ENCODE measurements at regions not wholly inside any gene's neighbourhood (a gene's known extent, or its start where the extent isn't known, plus 50 kb on each side); places are given as distances from the start of the nearest gene placed in this dataset.

DNA sequence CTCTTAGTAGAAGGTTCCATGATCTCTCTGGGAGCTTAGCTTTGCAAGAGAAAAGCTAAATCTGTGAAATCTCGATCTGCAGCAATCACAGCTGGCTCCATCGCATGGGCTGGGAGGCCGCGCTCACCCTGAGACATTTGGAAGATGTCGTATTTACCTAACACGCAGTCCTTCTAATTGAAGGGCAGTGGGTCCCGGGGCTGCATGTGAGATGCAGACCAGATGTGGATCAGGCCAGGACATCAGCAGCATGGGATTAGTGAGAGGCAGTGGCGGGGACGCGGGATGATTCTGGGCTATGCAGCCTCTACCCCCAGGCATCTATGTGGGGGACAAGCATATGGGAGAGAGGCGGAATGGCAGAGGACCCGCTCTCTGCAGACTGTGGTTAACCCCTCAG lies 312.4 kb upstream of the RTL1 start:
- no peak for DNase-seq (ENCODE audit: low read depth)

DNA sequence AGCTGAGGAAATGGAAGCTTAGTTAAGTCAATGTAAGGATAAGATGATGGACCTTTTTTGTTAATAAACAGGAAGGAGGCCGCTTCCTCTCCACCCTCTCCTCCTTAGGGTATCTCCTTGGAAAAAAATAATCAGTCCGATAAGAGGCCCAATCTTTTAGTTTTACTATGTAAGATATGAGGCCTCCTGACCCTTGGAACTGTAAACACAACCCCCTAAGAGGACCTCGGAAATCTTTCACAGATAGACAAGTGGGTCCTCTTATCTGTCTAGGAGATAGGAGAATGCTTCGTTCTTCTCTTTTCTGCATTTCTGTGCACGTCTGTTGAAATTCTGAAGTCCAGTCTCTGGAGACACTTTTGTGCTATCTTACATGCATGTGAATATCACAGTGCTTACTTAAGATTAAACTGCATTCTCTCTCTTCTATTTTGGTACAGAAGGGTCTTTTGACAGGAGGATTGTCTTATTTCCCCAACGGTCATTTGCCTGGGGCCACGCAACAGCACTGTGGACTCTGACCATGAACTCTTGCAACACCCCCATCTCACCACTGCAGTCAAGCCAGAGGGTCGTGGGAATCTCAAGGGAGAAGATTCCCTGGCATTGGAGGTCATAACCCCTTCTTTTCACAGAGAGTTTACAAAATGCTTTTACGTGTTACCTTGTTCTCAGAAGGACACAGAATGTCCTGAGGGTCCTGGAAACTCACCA lies 313.0 kb upstream of the RTL1 start:
- DNase-seq (ENCODE audit: low read depth) = no peak

DNA sequence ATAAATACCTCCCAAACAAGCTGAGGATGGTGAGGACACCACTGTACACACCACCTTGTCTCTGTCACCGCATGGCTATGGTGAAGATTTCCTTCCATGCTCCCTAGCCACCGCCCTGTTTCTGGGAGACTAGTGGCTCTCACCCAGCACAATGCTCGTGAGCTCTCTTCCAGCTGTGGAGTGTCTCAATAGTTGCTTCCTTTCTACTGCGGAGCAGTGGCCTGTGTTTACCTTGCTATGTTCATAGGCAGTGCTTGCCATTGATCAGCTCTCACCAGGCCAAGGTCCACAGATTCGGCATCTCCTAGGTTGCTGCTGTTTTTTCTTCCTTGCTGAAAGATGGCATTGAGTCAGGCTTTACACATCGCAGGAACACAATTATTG lies 313.6 kb upstream of the RTL1 start:
- no peak for DNase-seq (ENCODE audit: low read depth)

DNA sequence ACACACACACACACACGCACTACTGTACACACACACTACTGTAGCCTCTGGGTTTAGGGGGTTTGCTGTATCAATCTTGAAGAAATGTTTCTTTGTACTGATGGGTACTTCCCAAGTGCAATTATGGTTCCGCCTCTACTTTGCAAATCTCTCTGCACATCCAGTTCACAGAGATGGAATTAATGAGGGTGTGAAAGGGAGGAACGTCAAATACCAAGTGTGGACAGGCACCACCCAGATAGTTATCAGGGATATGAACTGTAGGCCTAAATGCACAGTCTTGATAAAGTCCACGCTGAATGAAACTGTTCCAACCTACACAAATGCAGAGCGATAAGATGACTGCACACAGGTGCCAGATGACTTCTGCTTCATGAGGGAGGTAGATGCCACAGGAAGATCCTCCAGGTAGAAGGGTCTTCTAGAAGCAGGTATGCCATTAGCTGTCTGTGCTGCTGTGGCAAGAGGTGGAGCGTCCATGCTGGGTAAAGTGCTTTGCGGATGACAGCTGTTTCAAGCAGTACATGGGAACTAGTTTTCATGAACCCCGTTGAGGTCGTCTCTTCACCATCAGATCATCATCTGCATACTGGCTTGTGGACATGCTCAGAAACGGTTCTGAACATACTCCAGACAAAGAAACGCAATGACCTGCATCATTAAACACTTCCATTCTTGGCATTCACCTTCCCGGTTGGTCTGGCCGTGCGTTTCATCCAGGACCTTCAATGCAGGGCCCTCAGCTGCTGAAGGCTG lies 314.3 kb upstream of the RTL1 start:
- DNase-seq (ENCODE audit: low read depth) = no peak

DNA sequence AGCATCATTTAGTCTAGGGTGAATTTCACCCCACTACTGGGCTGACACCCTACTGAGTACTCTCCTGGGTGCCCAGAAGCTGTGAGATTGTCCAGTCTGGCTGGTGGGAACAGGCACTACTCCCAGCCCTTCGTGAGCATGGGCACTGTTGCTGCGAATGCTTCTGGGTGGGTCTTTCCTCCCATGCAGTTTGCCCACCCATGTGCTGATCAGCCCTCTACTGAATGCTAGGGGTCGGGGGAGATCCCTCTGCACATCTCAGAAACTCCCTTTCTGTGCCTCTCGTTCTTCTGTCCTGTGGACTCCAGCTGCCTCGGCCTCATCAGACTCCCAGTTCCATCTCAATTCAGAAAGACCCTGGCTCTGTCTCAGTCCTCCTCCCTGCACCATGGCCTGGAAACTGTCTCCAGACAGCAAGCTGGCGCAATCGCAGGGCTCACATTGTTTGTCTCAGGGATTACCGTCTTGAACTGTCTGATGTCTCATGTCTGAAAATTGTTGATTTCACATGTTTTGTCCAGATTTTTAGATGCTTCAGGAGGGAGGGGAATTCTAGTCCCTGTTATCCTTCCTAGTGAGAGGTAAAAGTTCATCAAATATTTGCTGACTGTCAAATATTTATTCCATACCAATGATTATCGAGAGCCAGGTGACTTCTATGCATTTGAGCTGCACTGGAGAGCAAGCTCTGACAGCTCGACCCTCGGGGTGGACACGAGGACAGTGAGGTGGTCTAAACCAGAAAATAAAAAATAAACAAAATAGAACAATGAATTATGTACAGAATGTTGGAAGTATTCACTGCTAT lies 316.6 kb upstream of the RTL1 start:
- DNase-seq (ENCODE audit: low read depth) = no peak

DNA sequence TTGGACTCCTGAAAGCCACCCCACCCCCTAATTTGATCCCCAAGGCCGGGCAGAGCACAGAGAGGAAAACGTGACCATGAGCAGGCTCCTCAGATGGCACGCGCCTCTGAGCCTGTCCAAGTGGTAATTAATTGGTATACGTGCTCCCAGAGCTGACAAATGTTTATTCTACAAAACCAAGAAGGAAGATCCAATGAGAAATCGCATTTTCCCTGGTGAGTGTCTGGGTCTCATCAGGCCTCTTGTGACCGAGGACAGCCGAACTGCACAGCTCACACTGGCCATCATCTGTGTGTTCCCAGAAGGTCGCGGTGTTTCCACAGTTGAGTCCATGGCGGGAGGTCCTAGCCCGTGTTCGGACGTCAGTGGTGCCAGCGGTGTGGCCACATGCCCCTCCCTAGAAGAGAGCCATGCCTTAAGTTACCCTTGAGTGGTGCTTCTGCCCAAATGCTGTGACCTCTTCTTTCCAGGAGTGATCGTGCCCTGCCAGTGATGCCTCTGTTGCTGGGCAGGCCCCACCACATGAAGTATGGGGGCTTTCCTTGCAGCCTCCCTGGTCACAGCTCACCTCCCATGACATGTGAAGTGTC lies 317.5 kb upstream of the RTL1 start:
- DNase-seq (ENCODE audit: low read depth) = no peak

DNA sequence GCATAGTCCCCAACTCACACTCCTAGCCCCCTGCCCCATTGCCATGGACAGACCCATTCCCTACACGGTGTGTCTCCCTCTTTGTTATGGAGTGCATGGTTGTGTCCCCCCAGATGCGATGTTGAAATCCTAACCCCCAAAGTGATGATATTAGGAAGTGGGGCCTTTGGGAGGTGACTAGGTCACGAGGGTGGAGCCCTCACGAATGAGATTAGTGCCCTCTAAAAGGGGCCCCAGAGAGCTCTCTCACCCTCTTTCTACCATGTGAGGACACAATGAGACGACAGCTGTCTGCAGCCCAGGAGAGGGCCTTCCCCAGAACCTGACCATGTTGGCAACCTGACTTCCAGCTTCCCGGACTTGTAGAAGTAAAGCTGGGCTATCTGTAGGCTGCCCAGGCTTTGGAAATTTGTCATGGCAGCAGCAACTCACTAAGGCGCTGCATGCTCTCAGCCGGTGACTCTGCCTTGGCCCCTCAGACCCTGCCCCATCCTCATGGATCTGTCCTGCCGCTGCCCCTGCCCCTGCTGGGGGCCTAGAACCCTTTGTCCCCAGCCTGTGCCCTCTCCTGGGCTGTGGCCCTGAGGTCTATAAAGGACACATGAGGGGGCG lies 318.1 kb upstream of the RTL1 start:
- no peak for DNase-seq (ENCODE audit: low read depth)

DNA sequence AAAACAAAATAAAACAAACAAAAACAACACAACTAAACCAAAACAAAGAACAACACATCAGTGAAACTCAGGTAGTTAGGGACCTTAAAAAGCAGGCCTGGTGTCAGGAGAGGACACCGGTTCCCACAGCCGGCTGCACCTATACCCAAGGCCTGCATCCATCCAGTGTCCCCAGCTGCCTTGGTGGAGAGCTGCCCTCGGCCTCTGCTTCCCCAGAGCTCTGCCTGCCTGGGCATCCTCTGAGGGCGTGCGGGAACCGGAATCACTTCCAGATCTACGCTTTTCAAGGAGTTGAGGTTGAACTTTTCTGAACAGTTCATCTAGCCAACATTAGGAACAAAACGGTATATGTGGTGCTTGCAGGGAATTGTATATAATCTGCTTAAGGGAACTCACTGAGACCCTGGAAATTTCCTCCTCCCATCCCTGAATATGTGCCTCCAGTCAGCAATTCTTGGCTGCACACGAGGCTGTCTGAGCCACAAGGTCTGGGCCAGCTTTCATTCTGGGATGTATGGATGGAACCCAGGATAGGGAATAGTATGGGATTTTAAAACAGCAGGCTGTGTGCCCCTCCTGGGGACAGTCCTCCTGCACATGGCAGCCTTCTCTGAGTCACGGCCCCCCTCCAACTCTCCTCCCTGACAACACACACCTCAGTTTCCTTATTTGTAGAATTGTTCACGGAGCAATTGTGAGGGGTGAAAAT lies 319.0 kb upstream of the RTL1 start:
- DNase-seq (ENCODE audit: low read depth) = no peak

DNA sequence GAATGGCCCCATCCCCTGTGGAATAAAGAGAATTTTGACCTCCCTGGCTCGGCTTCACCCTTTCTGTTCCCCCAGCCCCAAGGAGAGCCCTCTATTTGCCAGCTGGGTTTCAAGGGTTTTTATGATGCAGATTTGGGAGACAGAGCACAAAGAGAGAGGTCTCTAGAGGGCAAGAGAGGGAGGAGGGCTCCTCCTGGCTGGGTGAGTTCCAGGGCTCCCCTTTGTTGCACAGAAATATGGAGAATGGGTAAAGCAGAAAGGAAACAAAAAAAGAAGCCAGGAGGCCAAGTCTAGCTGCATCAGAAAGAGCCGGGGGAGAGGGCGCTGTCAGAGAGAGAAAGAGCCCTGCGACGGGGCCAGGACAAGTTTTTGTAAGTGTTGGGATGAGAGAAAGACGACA lies 319.6 kb upstream of the RTL1 start:
- no peak for DNase-seq (ENCODE audit: low read depth)

DNA sequence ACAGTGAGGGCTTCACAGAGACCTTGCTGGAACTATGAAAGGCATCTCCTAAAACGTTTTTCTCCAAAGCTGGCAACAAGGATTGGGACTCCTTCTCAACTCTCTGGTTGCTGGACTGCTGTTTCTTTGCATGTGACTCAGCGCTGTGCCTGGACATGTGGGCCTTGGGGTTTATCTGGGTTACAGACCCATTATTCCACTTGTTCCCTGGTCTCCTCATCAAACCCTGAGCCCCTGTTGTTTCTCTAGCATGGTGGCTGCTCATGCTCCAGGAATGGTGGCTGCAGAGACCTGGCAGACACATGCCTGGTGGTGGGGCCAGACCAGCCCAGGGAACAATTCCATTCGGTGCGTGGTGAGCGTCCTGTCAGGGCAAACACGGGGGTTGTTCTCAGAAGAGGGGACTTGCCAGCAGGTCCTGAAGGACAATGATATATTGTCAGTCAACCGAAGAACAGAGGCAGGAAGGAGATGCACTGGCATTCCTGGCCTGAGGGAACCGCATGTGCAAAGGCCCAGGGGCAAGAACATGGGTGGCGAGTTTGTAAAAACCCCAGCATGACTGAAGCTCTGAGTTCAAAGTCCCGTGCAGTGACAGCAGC lies 320.1 kb upstream of the RTL1 start:
- DNase-seq (ENCODE audit: low read depth) = no peak

DNA sequence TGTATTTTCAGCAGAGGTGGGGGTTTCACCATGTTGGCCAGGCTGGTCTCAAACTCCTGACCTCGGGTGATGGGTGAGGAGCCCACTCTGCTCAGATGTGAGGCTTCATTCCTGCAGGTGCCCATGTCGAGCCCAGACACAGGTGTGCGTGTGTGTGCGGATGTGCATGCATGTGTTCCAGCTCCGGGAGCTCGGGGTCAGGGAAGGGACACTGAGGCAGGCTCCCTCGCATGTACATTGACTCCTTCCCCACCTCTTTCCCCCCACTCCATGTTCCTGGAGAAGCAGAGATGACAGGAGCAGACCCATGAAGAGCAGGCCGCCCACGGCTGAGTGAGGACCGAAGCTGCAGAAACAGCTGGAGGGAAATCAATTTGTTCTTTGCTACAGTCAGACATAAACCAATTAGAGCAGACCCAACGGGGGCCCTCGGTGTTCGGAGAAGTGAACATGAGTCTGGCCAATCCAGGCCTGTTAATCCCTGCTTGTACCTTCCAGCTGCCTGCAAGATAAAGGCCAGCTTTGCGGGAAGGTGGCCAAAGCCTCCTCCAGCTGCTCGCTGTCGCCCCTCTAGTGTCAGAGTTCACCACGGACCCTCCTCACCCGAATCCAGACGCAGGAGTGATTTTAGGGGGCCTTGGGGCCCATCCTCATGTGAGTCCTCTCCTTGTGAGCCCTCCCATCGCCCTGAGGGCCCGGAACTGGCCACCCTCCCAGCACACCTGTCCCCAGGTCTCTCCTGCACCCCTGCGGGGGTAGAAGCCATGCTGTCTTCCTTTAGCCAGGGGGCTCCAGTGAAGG lies 321.0 kb upstream of the RTL1 start:
- no peak for DNase-seq (ENCODE audit: low read depth)

DNA sequence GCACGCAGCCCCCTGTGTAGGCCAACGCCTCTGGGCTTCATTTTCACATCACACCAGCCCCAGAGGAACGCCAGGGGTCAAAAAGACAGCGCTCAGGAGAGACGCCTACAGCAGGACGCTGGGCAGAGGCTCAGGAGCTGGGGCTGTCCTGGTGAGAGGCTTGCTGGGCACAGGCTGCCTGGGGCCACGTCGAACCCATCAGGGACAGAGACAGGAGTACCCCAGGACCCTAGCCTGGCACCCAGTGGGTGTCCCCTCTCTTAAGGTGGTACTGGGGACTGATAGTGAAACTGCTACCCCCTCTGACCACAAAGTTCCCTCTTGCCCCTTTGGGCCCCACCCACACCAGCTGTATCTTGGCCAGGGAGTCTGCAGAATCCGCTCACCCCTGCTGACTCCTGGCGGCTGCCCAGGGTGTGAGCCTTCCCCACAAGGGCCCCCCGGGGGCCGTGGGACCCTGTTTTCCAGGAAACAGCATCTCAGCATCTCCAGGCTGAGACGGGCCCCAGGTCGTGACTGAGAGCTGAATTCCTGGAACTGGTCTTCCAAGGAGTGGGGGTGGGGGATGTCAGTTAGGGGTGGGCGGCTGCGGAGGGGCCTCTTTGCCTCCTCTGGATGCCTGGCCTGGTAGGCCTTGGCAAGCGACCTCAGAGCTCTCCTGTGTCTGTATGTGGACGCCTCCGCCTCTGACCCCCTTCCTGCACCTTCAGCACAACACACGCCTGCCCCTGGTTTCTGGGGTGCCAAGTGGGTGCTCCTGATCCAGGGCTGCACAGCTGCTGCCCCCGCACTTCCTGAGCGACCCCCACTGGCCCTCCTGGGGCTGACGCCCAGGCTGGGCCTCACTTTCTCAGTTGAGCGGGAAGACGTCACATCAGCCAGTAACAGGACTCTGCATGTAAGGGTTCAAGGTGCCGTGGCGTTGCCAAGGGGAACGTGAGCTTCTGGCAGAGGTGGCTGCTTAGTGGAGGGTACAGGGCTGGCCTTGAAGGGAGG lies 321.9 kb upstream of the RTL1 start:
- no peak for DNase-seq (ENCODE audit: low read depth)

DNA sequence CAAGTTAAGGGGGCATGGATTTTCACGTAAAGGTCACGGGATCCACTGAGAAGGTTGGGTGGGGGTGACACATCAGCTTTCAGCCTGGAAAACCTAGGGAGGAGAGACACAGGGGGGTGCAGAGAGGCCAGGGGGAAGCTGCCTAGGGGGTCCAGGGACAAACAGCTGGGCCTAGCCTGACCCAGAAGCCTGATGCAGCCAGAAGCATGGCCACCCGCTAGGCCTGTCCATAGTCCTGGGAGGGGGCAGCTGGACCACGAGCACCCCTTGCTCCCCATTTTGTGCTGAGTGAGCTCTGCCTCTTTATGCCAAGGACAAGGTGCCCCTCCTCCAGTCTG lies 322.7 kb upstream of the RTL1 start:
- DNase-seq (ENCODE audit: low read depth) = no peak

DNA sequence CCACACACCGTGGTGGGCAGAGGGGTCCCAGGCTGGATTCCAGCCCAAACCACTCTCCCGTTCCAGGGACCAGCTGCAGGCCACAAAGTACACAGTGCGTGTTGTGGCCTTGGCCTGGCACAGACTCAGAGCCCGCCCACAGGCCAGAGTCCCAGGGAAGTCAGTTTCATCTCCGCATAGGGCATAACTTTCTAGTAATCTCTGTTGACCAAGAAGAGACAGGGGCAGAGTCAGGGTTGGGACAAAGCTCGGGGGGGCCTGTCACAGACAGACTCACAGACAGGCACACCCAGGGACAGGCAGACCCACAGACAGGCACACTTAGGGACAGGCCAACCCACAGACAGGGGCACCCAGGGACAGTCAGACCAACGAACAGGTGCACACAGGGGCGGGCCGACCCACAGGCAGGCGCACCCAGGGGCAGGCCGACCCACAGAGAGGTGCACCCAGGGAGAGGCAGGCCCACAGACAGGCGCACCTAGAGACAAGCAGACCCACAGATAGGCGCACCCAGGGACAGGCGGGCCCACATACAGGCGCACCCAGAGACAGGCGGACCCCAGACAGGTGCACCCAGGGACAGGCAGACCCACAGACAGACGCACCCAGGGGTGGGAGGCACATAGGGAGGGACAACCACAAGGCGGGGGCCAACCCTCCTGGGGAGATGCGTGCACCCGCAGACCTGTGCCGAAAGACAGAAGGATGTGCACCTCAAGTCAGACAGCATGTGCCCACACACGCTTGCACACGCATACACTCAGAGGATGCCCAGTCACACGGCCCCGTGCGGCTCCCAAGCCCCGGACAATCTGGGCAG lies 323.3 kb upstream of the RTL1 start:
- no peak for DNase-seq (ENCODE audit: low read depth)

DNA sequence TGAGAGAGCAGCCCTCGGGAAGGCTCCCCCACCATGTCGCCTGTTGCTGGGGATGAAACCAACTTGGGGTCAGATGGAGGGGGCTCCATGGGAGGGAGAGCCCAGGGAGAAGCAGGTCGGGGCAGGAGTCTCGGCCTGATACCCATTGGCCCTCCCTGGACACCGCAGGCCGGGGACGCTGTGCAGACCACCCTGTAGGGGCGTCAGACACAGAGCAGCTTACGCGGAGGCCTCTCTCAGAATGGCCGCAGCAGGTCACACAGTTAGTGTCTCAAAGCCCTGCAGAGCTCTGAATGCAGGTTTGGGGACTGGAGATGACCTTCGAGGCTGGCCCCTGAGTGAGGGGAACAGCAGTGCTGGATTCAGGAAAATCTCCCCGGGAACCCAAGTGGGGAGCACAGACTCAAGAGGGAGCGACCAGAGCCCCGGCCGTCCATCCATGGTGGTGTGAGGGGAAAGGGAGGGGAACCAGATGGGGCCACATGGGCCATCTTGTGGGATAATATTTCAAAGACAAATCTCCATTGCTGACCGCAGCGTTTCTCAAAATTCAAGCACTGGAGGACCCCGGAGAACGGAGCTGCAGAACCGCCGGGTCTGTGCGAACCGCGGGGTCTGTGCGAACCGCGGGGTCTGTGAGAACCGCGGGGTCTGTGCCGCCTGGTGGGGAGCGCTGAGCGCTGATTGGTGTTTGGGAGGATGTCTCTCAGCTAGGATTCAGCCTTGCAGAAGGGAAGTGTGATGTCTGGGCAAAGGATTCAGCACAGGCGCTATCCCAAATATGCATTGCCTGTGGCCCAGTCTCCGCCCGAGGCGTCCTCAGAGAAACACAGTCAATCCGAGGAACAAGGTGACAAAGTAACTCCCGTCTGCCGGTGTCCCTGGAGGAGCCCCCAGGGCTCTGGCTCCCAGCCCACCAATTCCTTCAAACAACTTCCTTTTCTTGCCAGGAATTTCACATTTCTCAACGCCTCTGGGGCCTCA lies 324.4 kb upstream of the RTL1 start:
- no peak for DNase-seq (ENCODE audit: low read depth)

DNA sequence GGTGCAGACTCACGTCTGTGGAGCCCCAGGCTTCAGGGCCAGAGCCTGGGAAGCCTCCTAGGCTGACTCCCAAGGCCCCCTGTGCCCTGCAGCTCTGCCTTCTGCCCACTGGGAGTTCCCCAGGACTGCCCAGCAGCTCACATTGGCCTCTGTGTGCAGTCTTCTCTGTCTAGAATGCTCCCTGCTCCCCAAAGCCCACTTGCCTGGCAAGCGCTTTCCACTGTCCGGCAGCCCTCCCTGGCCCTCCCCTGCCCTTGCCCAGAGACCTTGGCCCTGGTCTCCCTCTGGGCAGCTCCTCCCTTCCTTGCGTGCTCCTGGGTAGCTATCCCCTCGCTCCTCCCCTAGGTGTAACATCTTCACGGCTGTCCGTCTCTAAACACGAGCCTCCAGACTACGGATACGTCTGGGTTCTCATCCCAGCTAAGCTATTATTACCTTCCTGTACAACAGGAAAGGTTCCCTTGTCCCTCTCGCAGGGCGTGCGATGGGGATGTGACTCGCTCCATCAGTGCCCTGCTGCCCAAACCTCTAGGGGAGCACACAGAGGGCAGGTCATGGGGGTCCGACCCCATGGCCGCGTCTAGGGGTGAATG lies 325.5 kb upstream of the RTL1 start:
- DNase-seq (ENCODE audit: low read depth) = no peak

DNA sequence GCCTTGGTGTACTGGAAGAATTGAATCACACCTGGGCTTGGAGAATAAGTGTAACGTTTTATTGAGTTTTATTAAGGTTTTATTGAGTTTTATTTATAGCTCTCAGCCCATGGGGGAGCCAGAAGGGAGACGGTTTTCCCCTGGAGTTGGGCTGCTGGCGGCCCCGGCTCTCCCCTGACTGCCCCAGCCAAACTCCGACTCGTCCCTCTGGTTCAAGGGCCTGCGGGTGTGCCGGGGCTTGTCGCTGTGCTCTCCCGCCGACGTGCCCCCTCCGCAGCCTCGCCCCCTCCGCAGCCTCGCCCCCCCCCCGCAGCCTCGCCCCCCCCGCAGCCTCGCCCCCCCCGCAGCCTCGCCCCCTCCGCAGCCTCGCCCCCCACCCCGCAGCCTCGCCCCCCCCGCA lies 326.1 kb upstream of the RTL1 start:
- no peak for DNase-seq (ENCODE audit: low read depth)
